OCI-LY1 (cell line): ENCODE measurements at regions not wholly inside any gene's neighbourhood (a gene's known extent, or its start where the extent isn't known, plus 50 kb on each side); places are given as distances from the start of the nearest gene placed in this dataset.

Experiments
- H2AFZ ChIP-seq: fragments of 200-600 bp; sonication (generic), shearing (Covaris generic); 2 replicates; pipeline ENCODE4 v1.6.0; 2014; ENCODE audit warnings: antibody characterized with exemption, mild to moderate bottlenecking, low read length
- H3F3A ChIP-seq: fragments of 200-600 bp; sonication (generic), shearing (Covaris generic); 2 replicates; pipeline ENCODE4 v1.6.0; 2014; ENCODE audit warnings: mild to moderate bottlenecking, antibody characterized with exemption, low read length, moderate library complexity; ENCODE audit not compliant: insufficient read depth
- H3K27ac ChIP-seq: fragments of 200-600 bp; sonication (generic); 2 replicates; pipeline ENCODE4 v1.5.1; 2014; ENCODE audit warnings: low read length, mixed run types, mild to moderate bottlenecking, low read depth; ENCODE audit not compliant: poor library complexity, severe bottlenecking
- H3K27me3 ChIP-seq: fragments of 200-600 bp; sonication (generic); 2 replicates; pipeline ENCODE4 v1.6.0; 2014; ENCODE audit warnings: antibody characterized with exemption, mild to moderate bottlenecking, low read length, moderate library complexity; ENCODE audit not compliant: insufficient read depth
- H3K36me3 ChIP-seq: fragments of 200-600 bp; sonication (generic); 2 replicates; pipeline ENCODE4 v1.6.1; 2014; ENCODE audit warnings: mild to moderate bottlenecking, antibody characterized with exemption, low read length, moderate library complexity, mixed read lengths; ENCODE audit not compliant: insufficient read depth
- H3K4me1 ChIP-seq: fragments of 200-600 bp; sonication (generic); 2 replicates; pipeline ENCODE4 v1.5.1; 2014; ENCODE audit warnings: mild to moderate bottlenecking, low read length, moderate library complexity; ENCODE audit not compliant: insufficient read depth, severe bottlenecking
- H3K4me2 ChIP-seq: fragments of 200-600 bp; sonication (generic), shearing (Covaris generic); 2 replicates; pipeline ENCODE4 v1.6.1; 2014; ENCODE audit warnings: low read length
- H3K4me3 ChIP-seq: fragments of 200-600 bp; sonication (generic); 2 replicates; pipeline ENCODE4 v1.5.1; 2014; ENCODE audit warnings: low read length, low read depth, mild to moderate bottlenecking, mixed read lengths; ENCODE audit not compliant: poor library complexity, severe bottlenecking
- H3K79me2 ChIP-seq: fragments of 200-600 bp; shearing (Covaris generic); 2 replicates; pipeline ENCODE4 v1.6.1; 2016; ENCODE audit warnings: mixed run types, low read length, mixed read lengths; ENCODE audit not compliant: insufficient read depth
- H3K9ac ChIP-seq: fragments of 200-600 bp; sonication (generic), shearing (Covaris generic); 2 replicates; pipeline ENCODE4 v1.6.1; 2014; ENCODE audit warnings: mild to moderate bottlenecking, low read length, mixed read lengths
- H3K9me2 ChIP-seq: fragments of 200-600 bp; sonication (generic), shearing (Covaris generic); 2 replicates; pipeline ENCODE4 v1.6.1; 2014; ENCODE audit warnings: low read depth, mild to moderate bottlenecking, low read length, mixed read lengths
- H3K9me3 ChIP-seq: fragments of 200-600 bp; shearing (Covaris generic); 2 replicates; pipeline ENCODE4 v1.6.1; 2014; ENCODE audit warnings: low read length, mixed read lengths
- H4K20me1 ChIP-seq: fragments of 200-600 bp; sonication (generic), shearing (Covaris generic); 2 replicates; pipeline ENCODE4 v1.6.0; 2016; ENCODE audit warnings: mild to moderate bottlenecking, low read length; ENCODE audit not compliant: insufficient read depth
- CTCF ChIP-seq: fragments of 200-600 bp; sonication (generic), shearing (Covaris generic); IDR thresholded peaks from 2 replicates; pipeline ENCODE4 v1.5.1; 2017; ENCODE audit warnings: mild to moderate bottlenecking, antibody characterized with exemption, low read length, moderate library complexity, mixed read lengths
- EZH2 ChIP-seq: fragments of 200-600 bp; sonication (generic), shearing (Covaris generic); IDR thresholded peaks from 2 replicates; pipeline ENCODE4 v1.8.0; 2017; ENCODE audit warnings: borderline replicate concordance, mixed run types, mild to moderate bottlenecking, antibody characterized with exemption, low read length, moderate library complexity, mixed read lengths

GRCh38 chr5:54615381-54615780 is 97.8 kb downstream of the SNX18 start:
- no peak overlapping the region for H3K27ac ChIP-seq
- no peaks in the 10 kb centered on the region for H3K4me1 ChIP-seq
- H3F3A ChIP-seq: no peaks in the 10 kb centered on the region
- no peaks in the 10 kb centered on the region for H3K36me3 ChIP-seq
- TF ChIP-seq CTCF: no peak
- TF ChIP-seq EZH2: no peak
- no peaks in the 10 kb centered on the region for H4K20me1 ChIP-seq
- H3K4me2 ChIP-seq: no peak overlapping the region
- no peak overlapping the region for H3K9ac ChIP-seq
- H3K9me2 ChIP-seq: no peaks in the 10 kb centered on the region
- no peaks in the 10 kb centered on the region for H3K79me2 ChIP-seq
- H3K9me3 ChIP-seq: no peaks in the 10 kb centered on the region
- no peak overlapping the region for H3K4me3 ChIP-seq
- H2AFZ ChIP-seq: no peak overlapping the region
- H3K27me3 ChIP-seq: no peaks in the 10 kb centered on the region

- Histone ChIP-seq H3K36me3 (no peaks in the 10 kb centered on the region), H3K9me2 (no peaks in the 10 kb centered on the region), H4K20me1 (no peaks in the 10 kb centered on the region), H3K4me3 (no peak overlapping the region), H3F3A (no peaks in the 10 kb centered on the region), H3K4me2 (no peak overlapping the region), H3K9me3 (no peaks in the 10 kb centered on the region), H3K9ac (no peak overlapping the region), H3K27ac (no peak overlapping the region), H3K79me2 (no peaks in the 10 kb centered on the region), H3K27me3 (no peaks in the 10 kb centered on the region), H3K4me1 (no peaks in the 10 kb centered on the region), H2AFZ (no peak overlapping the region)
- TF ChIP-seq EZH2 (no peak), CTCF (no peak)
These were observed 95.2 kb downstream of the SNX18 start for GRCh38 chr5:54612711-54613110.

DNA sequence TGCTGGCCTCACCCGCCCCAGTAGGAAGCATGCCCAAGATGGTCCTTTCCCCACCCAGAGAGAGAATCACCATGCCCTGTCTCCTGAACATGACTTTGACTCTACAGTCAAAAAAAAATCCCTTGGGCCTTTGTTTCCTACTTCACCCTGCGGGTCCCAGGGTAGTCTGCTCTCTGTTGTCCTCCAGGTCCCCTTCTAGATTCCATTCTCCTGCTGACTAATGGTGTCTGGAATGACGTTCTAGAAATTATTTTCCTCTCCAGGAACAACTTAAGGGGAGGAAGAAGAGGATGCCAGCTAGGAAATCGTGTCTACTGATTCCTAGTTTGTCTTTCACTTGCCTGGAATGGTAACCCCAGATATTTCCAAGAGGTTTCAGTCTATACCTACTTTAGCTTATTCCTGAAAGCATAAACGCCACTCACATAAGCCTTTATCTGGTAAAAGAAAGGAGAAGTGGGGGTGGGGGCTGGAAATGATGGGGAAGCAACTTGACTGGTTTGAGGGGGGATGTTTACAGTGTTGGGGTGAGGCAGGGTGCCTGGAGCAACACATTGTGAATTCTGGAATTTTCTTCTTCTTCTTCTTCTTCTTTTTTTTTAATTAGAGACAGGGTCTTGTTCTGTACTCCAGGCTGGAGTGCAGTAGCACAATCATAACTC is 93.9 kb downstream of the SNX18 start:
- no peaks in the 10 kb centered on the region for H3K36me3 ChIP-seq
- no peaks in the 10 kb centered on the region for H3K9me2 ChIP-seq
- no peak overlapping the region for H3K4me2 ChIP-seq
- H3K4me1 ChIP-seq: no peaks in the 10 kb centered on the region
- H3K4me3 ChIP-seq: no peak overlapping the region
- no peak overlapping the region for H3K9ac ChIP-seq
- no peaks in the 10 kb centered on the region for H3K9me3 ChIP-seq
- H3K79me2 ChIP-seq: no peaks in the 10 kb centered on the region
- no peak overlapping the region for H2AFZ ChIP-seq
- TF ChIP-seq CTCF: no peak
- TF ChIP-seq EZH2: no peak
- H3F3A ChIP-seq: no peaks in the 10 kb centered on the region
- no peaks in the 10 kb centered on the region for H3K27me3 ChIP-seq
- no peaks in the 10 kb centered on the region for H4K20me1 ChIP-seq
- H3K27ac ChIP-seq: no peak overlapping the region
